HepG2 (cell line): ENCODE measurements at regions not wholly inside any gene's neighbourhood (a gene's known extent, or its start where the extent isn't known, plus 50 kb on each side); places are given as distances from the start of the nearest gene placed in this dataset.

Source experiments
- CHD4 ChIP-seq: fragments of 200-600 bp; sonication (generic); IDR thresholded peaks from 2 replicates; pipeline ENCODE4 v1.7.0; 2017; ENCODE audit warnings: mild to moderate bottlenecking, low read length, borderline replicate concordance
- CSRNP1 ChIP-seq: sonication (generic); formaldehyde crosslinking; IDR thresholded peaks from 2 replicates; pipeline ENCODE4 v1.8.1; 2023; ENCODE audit warnings: mild to moderate bottlenecking, missing genetic modification reagents
- IRF2 ChIP-seq: IDR thresholded peaks from 2 replicates; pipeline ENCODE4 v1.6.1; 2018; ENCODE audit warnings: missing genetic modification reagents, missing compliant biosample characterization
- MAFK ChIP-seq, 2 experiments: IDR thresholded peaks in 1 of 2; conservative IDR thresholded peaks in 1 of 2; 2 replicates each; pipeline ENCODE4 v1.6.1; 2011; ENCODE audit warnings: improper control_type of control experiment in 2 of 2, low read length in 2 of 2
- MNT ChIP-seq: fragments of 450-650 bp; IDR thresholded peaks from 2 replicates; pipeline ENCODE4 v1.6.1; 2016
- PRPF4 ChIP-seq: fragments of 200-400 bp; formaldehyde crosslinking; IDR thresholded peaks from 2 replicates; pipeline ENCODE4 v1.6.1; 2016; ENCODE audit warnings: low read length, low read depth; ENCODE audit not compliant: poor library complexity, severe bottlenecking
- STAG1 ChIP-seq: sonication (generic); formaldehyde crosslinking; IDR thresholded peaks from 2 replicates; pipeline ENCODE4 v1.4.0; 2020; ENCODE audit warnings: missing genetic modification reagents
- ZBTB21 ChIP-seq: sonication (generic); formaldehyde crosslinking; IDR thresholded peaks from 2 replicates; pipeline ENCODE4 v1.4.0; 2020; ENCODE audit warnings: missing genetic modification reagents
- ZBTB40 ChIP-seq, 2 experiments: fragments of 450-650 bp in 1 of 2; sonication (generic) in 1 of 2; formaldehyde crosslinking in 1 of 2; IDR thresholded peaks; 2 replicates each; pipeline versions ENCODE4 v1.6.1 to v1.8.0; 2016 to 2022; ENCODE audit warnings: antibody characterized with exemption in 1 of 2, mild to moderate bottlenecking in 1 of 2, missing genetic modification reagents in 1 of 2
- ZNF501 ChIP-seq: sonication (generic); formaldehyde crosslinking; IDR thresholded peaks from 2 replicates; pipeline ENCODE4 v1.5.1; 2020; ENCODE audit warnings: mild to moderate bottlenecking, moderate library complexity, missing genetic modification reagents
- TF ChIP-seq, protein P1 (sequence below): IDR thresholded peaks from 2 replicates; pipeline ENCODE4 v1.6.1; 2012; ENCODE audit warnings: low read depth, low read length, improper control_type of control experiment
- TF ChIP-seq, protein P2 (sequence below), 2 experiments: fragments of 450-650 bp in 1 of 2; sonication (generic) in 1 of 2; formaldehyde crosslinking; IDR thresholded peaks; 2 replicates each; pipeline versions ENCODE4 v1.5.0 to v1.8.0; 2020 to 2022; ENCODE audit warnings: mild to moderate bottlenecking in 1 of 2, missing genetic modification reagents in 1 of 2

DNA sequence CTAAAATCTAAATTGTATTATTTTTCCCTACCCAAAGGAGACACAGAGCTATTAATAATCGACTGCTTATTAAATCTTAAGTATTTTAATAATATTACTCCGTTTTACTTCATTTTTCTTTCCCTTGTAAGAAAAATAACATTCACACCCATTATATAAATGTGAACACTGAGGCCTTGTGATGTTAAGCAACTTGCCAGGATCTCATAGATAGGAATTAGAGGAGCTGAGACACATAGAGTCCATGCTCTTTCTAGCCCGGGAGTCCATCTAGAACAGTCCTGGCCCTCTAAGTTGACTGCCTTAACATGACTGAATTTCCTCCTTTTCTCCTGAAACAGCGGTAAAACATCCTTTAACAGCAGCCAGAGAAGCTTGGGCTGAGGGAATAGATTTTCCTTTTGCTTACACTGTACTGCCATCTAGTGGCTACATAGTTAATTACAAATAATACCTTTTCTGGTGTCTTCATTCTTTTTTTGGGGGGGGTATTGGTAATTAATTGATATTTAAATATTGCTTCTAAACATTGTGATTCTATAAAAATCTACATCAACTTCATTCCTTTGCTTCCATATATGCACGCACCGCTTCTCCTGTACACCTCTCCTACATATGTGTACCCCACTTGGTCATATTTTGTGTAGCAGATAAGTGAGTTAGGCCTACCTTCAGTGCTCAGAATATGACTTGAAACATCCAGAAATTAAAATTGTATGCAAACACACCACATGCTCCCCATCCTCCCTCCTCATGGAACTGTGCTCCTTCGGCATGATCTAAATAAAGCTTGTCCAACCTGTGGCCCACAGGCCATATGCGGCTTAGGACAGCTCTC lies 125.8 kb upstream of the HNMT start (continued):
- TF ChIP-seq, protein P1, sequence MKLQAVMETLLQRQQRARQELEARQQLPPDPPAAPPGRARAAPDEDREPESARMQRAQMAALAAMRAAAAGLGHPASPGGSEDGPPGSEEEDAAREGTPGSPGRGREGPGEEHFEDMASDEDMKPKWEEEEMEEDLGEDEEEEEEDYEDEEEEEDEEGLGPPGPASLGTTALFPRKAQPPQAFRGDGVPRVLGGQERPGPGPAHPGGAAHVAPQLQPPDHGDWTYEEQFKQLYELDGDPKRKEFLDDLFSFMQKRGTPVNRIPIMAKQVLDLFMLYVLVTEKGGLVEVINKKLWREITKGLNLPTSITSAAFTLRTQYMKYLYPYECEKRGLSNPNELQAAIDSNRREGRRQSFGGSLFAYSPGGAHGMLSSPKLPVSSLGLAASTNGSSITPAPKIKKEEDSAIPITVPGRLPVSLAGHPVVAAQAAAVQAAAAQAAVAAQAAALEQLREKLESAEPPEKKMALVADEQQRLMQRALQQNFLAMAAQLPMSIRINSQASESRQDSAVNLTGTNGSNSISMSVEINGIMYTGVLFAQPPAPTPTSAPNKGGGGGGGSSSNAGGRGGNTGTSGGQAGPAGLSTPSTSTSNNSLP, result peak; percentile 39; the same call in 1 of the 2 replicates
- TF ChIP-seq ZBTB40 (IDR thresholded peaks at IDR 0.05), result no peak
- TF ChIP-seq ZBTB40 (CRISPR knock-in tag; IDR thresholded peaks at IDR 0.05), result no peak
- no peak for TF ChIP-seq MNT
- TF ChIP-seq CHD4, result peak; percentile 69; the same call in 1 of the 2 replicates
- no peak for TF ChIP-seq PRPF4
- TF ChIP-seq CSRNP1 (CRISPR knock-in tag), result no peak
- no peak for TF ChIP-seq IRF2 (CRISPR knock-in tag)
- peak; percentile 90 for TF ChIP-seq STAG1 (CRISPR knock-in tag)
- no peak for TF ChIP-seq MAFK (conservative IDR thresholded peaks at IDR 0.05 in 1 of 2, IDR thresholded peaks at IDR 0.05 in 1 of 2; ENCODE audit: low read length in 2 of 2)
- TF ChIP-seq ZNF501 (CRISPR knock-in tag), result no peak
- TF ChIP-seq, protein P2, sequence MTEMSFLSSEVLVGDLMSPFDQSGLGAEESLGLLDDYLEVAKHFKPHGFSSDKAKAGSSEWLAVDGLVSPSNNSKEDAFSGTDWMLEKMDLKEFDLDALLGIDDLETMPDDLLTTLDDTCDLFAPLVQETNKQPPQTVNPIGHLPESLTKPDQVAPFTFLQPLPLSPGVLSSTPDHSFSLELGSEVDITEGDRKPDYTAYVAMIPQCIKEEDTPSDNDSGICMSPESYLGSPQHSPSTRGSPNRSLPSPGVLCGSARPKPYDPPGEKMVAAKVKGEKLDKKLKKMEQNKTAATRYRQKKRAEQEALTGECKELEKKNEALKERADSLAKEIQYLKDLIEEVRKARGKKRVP (CRISPR knock-in tag; IDR thresholded peaks at IDR 0.05), result no peak
- TF ChIP-seq ZBTB21 (CRISPR knock-in tag), result no peak
